Tibial nerve (tissue), 4 donors: ENCODE measurements at regions not wholly inside any gene's neighbourhood (a gene's known extent, or its start where the extent isn't known, plus 50 kb on each side); places are given as distances from the start of the nearest gene placed in this dataset.
A peak's percentile ranks its signal among the peaks of the same experiment; 100 is the strongest.

Experiments
- DNase-seq, 2 donors: peaks; one replicate each; pipeline ENCODE4 v3.0.0-alpha.2; 2019; ENCODE audit warnings: low spot score in 2 of 2
- H3K27ac ChIP-seq, 4 donors: fragments of 200-600 bp; sonication (generic) in 3 of 4; one replicate each; pipeline ENCODE4 v1.5.1; 2017 to 2019; ENCODE audit warnings: mild to moderate bottlenecking in 1 of 4
- H3K27me3 ChIP-seq, 2 donors: fragments of 200-600 bp; sonication (generic) in 1 of 2; one replicate each; pipeline versions ENCODE4 v1.5.1 to v1.6.0; 2017 to 2019
- H3K36me3 ChIP-seq, 3 donors: fragments of 200-600 bp; sonication (generic); one replicate each; pipeline ENCODE4 v1.5.1; 2018 to 2019
- H3K4me1 ChIP-seq, 4 donors: fragments of 200-600 bp; sonication (generic) in 3 of 4; one replicate each; pipeline ENCODE4 v1.5.1; 2017 to 2019
- H3K4me3 ChIP-seq, 4 donors: fragments of 200-600 bp; sonication (generic) in 3 of 4; one replicate each; pipeline ENCODE4 v1.5.1; 2017 to 2019; ENCODE audit warnings: mild to moderate bottlenecking in 1 of 4, moderate library complexity in 1 of 4
- H3K9me3 ChIP-seq, 4 donors: fragments of 200-600 bp; sonication (generic) in 3 of 4; one replicate each; pipeline ENCODE4 v1.5.1; 2017 to 2019
- EP300 ChIP-seq, 2 donors: sonication (generic); formaldehyde crosslinking; IDR thresholded peaks; one replicate each; pipeline ENCODE4 v1.6.1; 2017; ENCODE audit warnings: antibody characterized with exemption in 2 of 2, mild to moderate bottlenecking in 1 of 2
- POLR2A ChIP-seq, 2 donors: fragments of 450-650 bp; IDR thresholded peaks; one replicate each; pipeline ENCODE4 v1.6.1; 2017; ENCODE audit warnings: antibody characterized with exemption in 2 of 2, mild to moderate bottlenecking in 2 of 2, moderate library complexity in 2 of 2
- WGBS, 2 donors: methylation state at CpG; one replicate each; pipeline ENCODE4 v1.1.5; 2018; 5-methylcytosine and 5-hydroxymethylcytosine counted together
- TF ChIP-seq, protein P1 (sequence below), 5 experiments: fragments of 200-600 bp in 3 of 5; fragments of 450-650 bp in 2 of 5; sonication (generic) in 3 of 5; IDR thresholded peaks; one replicate each; pipeline ENCODE4 v1.5.1; 2016 to 2019; ENCODE audit warnings: antibody characterized with exemption in 5 of 5, mild to moderate bottlenecking in 3 of 5, moderate library complexity in 2 of 5

DNA sequence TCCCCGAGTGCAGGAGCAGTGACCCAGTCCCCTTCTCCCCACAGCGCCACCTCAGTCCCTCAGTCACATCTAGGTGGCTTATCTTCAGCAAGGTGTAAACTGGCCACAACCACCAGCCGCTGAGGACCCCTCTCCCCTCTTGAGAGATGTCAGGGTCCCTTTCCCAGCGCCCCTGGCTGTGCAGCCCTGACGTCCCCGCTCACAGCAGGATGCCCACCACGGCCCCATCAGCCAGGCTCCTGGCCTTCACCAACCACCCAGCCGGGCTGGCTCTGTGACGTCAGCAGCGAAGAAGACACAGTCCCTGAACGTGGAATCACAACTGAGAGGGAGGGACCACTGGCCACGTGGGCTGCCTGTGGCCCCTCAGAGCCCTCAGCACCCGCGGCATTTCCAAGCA is 249.4 kb downstream of the NPHP4 start:
- H3K27ac ChIP-seq, result no peak overlapping the region
- H3K36me3 ChIP-seq, result no peaks in the 10 kb centered on the region
- WGBS, 2 donors, result 89 to 92% methylated on average over 10 to 14 of the region's 14 CpGs
- H3K4me3 ChIP-seq, result no peak overlapping the region
- peaks cover 0 to 26% (median 3%) of the 10 kb centered on the region in 4 donors for H3K4me1 ChIP-seq
- no peak for TF ChIP-seq EP300 (IDR thresholded peaks at IDR 0.05)
- no peaks in the 10 kb centered on the region for H3K9me3 ChIP-seq
- peak in 1 of 2 donors; percentile 10 for DNase-seq
- H3K27me3 ChIP-seq, result peaks cover 0 to 18% of the 10 kb centered on the region in 2 donors

DNA sequence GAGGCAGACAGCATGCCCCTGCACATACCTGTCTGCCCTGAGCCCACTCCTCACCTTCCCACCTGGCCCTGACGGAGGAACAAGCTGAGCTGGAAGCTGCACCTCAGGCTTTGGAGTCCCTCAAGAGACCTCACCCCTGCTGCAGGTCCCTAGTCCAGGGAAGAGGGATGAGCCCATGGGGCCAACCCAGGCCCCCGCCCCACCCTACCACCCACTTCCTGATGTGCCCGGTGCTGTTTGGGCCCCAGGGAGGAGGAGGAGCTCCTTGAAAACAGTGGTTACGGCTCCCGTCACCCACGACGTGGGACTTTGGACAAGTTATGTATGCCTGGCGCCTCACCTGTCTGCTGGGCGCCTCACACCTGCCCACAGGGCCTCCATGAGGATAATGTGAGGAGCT is 250.2 kb downstream of the NPHP4 start:
- Histone ChIP-seq H3K27me3 (peaks cover 0 to 18% of the 10 kb centered on the region in 2 donors), H3K27ac (no peak overlapping the region), H3K9me3 (no peaks in the 10 kb centered on the region), H3K36me3 (no peaks in the 10 kb centered on the region), H3K4me3 (no peak overlapping the region), H3K4me1 (peaks cover 0 to 26% (median 3%) of the 10 kb centered on the region in 4 donors)
- TF ChIP-seq POLR2A (IDR thresholded peaks at IDR 0.05), result no peak
- TF ChIP-seq EP300 (IDR thresholded peaks at IDR 0.05), result no peak
- TF ChIP-seq, protein P1, sequence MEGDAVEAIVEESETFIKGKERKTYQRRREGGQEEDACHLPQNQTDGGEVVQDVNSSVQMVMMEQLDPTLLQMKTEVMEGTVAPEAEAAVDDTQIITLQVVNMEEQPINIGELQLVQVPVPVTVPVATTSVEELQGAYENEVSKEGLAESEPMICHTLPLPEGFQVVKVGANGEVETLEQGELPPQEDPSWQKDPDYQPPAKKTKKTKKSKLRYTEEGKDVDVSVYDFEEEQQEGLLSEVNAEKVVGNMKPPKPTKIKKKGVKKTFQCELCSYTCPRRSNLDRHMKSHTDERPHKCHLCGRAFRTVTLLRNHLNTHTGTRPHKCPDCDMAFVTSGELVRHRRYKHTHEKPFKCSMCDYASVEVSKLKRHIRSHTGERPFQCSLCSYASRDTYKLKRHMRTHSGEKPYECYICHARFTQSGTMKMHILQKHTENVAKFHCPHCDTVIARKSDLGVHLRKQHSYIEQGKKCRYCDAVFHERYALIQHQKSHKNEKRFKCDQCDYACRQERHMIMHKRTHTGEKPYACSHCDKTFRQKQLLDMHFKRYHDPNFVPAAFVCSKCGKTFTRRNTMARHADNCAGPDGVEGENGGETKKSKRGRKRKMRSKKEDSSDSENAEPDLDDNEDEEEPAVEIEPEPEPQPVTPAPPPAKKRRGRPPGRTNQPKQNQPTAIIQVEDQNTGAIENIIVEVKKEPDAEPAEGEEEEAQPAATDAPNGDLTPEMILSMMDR (IDR thresholded peaks at IDR 0.05), result no peak
- WGBS, 2 donors, result 73 to 76% methylated on average over 8 to 9 of the region's 9 CpGs
- peak in 1 of 2 donors; percentile 1 for DNase-seq

DNA sequence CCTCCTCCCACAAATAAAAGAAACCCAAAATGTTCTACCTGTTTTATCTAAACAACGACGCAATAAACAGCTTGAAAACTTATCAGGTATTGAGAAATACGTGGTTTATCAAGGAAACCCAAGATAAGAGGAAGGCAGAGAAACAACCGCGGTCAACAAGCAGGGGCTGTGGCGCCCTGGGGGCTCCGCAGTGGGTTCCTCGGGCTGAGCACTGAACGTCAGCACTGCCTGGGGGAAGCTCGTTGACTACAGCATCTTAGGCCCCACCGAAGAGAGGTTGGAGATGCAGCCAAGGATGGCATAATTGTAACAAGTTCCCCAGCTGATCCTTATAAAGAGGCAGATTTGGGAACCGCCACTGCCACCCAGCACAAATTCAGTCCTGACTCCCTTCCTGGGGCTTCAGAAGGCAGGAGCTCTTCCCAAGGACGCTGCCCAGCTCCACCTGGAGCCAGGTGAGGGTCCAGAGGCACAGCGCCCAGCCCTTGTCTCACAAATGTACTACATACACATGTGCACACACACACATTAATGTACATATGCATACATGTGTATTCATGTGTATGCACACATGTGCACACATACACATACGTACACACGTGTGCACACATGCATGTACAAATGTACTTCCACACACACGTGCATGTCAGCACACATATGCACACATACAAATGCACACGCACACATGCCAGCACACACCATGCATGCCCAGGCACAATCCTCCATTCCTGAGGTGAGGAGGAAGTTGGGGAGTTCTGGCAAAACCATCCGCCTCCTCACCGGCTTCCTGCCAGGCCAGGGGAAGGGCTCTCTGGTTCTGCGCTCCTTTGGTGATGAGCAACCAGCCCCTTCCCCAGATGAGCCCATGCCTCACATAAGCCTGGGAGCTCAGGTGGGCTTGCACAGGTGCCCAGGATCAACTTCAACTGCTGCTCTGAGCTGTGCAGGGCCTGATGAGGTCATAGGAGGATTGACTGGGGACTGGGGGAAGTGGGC is 251.1 kb downstream of the NPHP4 start:
- Histone ChIP-seq H3K27me3 (peaks cover 0 to 14% of the 10 kb centered on the region in 2 donors), H3K27ac (peak overlapping the region in 1 of 4 donors; percentile 5), H3K9me3 (no peaks in the 10 kb centered on the region), H3K4me3 (no peak overlapping the region), H3K4me1 (peaks cover 0 to 26% (median 3%) of the 10 kb centered on the region in 4 donors), H3K36me3 (no peaks in the 10 kb centered on the region)
- DNase-seq, result peak in 1 of 2 donors; percentile 6
- 80% methylated on average over 21 of the region's 21 CpGs for WGBS, 2 donors
- TF ChIP-seq, protein P1 (IDR thresholded peaks at IDR 0.05), result no peak
- TF ChIP-seq EP300 (IDR thresholded peaks at IDR 0.05), result no peak
- TF ChIP-seq POLR2A (IDR thresholded peaks at IDR 0.05), result no peak

DNA sequence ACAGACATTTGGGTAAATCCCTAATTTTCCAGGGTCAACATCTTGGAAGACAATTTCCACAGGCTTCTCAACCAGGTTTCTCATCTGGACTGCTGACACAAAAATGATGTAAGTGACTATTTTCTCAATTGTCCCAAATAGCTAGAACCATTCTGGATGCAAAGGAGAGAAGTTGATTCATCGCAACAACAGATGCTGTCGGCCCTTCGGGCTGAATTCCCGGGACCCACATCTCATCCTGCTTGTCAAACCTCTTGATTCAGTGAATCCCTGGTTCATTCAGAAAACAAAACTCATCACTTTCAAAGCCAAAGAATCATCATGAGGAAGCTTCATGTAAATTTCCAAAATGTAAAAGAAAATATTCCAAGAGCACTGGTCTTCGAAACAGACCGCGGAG is 251.8 kb downstream of the NPHP4 start:
- Histone ChIP-seq H3K4me1 (peaks cover 0 to 20% (median 2%) of the 10 kb centered on the region in 4 donors), H3K4me3 (no peak overlapping the region), H3K27ac (peak overlapping the region in 1 of 4 donors; percentile 5), H3K36me3 (no peaks in the 10 kb centered on the region), H3K27me3 (peaks cover 0 to 7% of the 10 kb centered on the region in 2 donors), H3K9me3 (no peaks in the 10 kb centered on the region)
- 79 to 92% methylated on average over 7 of the region's 7 CpGs for WGBS, 2 donors
- DNase-seq, result peak in 1 of 2 donors; percentile 2
- TF ChIP-seq POLR2A (IDR thresholded peaks at IDR 0.05) (no peak), EP300 (IDR thresholded peaks at IDR 0.05) (no peak)
- TF ChIP-seq, protein P1 (IDR thresholded peaks at IDR 0.05), result no peak

GRCh38 chr1:5739561-5740078 is 252.6 kb downstream of the NPHP4 start:
- no peaks in the 10 kb centered on the region for H3K27me3 ChIP-seq
- peak in 1 of 2 donors; percentile 1 for DNase-seq
- no peaks in the 10 kb centered on the region for H3K36me3 ChIP-seq
- H3K27ac ChIP-seq, result peak overlapping the region in 2 of 4 donors; percentile 53 to 77
- H3K9me3 ChIP-seq, result no peaks in the 10 kb centered on the region
- peaks cover 0 to 12% (median 0%) of the 10 kb centered on the region in 4 donors for H3K4me1 ChIP-seq
- 70 to 74% methylated on average over 6 of the region's 6 CpGs for WGBS, 2 donors
- H3K4me3 ChIP-seq, result no peak overlapping the region
- no peak for TF ChIP-seq POLR2A (IDR thresholded peaks at IDR 0.05)
- no peak for TF ChIP-seq EP300 (IDR thresholded peaks at IDR 0.05)
- TF ChIP-seq, protein P1 (IDR thresholded peaks at IDR 0.05), result no peak
